ENCODE measurements at regions not wholly inside any gene's neighbourhood (a gene's known extent, or its start where the extent isn't known, plus 50 kb on each side); places are given as distances from the start of the nearest gene placed in this dataset.

DNA sequence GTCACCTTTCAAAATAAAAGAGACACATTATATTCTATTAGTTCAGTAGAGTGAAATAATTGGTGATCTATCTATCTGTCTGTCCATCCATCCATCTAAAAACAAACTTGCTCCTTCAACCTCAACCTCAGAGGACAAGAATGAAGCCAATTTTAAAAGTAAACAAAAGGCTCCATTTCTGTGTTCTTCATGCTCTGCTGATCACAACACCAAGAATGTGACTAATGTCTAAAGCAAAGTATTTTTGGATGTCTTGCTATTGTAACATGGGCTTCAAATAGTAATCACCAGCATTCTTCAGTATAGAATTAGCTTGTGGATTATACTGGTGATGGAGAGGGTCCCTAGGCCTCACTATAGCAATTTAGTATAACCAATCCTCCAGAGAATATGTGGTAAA, 1304.4 kb downstream of the MAT2B start:
- TF ChIP-seq TEAD1 (CRISPR knock-in tag; IDR thresholded peaks at IDR 0.05): no peak
- no peak for TF ChIP-seq FOXP1 (CRISPR knock-in tag; IDR thresholded peaks at IDR 0.05; ENCODE audit: borderline replicate concordance)
- TF ChIP-seq, protein P1, sequence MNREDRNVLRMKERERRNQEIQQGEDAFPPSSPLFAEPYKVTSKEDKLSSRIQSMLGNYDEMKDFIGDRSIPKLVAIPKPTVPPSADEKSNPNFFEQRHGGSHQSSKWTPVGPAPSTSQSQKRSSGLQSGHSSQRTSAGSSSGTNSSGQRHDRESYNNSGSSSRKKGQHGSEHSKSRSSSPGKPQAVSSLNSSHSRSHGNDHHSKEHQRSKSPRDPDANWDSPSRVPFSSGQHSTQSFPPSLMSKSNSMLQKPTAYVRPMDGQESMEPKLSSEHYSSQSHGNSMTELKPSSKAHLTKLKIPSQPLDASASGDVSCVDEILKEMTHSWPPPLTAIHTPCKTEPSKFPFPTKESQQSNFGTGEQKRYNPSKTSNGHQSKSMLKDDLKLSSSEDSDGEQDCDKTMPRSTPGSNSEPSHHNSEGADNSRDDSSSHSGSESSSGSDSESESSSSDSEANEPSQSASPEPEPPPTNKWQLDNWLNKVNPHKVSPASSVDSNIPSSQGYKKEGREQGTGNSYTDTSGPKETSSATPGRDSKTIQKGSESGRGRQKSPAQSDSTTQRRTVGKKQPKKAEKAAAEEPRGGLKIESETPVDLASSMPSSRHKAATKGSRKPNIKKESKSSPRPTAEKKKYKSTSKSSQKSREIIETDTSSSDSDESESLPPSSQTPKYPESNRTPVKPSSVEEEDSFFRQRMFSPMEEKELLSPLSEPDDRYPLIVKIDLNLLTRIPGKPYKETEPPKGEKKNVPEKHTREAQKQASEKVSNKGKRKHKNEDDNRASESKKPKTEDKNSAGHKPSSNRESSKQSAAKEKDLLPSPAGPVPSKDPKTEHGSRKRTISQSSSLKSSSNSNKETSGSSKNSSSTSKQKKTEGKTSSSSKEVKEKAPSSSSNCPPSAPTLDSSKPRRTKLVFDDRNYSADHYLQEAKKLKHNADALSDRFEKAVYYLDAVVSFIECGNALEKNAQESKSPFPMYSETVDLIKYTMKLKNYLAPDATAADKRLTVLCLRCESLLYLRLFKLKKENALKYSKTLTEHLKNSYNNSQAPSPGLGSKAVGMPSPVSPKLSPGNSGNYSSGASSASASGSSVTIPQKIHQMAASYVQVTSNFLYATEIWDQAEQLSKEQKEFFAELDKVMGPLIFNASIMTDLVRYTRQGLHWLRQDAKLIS (CRISPR knock-in tag; IDR thresholded peaks at IDR 0.05; ENCODE audit: borderline replicate concordance): no peak
- TF ChIP-seq, protein P2, sequence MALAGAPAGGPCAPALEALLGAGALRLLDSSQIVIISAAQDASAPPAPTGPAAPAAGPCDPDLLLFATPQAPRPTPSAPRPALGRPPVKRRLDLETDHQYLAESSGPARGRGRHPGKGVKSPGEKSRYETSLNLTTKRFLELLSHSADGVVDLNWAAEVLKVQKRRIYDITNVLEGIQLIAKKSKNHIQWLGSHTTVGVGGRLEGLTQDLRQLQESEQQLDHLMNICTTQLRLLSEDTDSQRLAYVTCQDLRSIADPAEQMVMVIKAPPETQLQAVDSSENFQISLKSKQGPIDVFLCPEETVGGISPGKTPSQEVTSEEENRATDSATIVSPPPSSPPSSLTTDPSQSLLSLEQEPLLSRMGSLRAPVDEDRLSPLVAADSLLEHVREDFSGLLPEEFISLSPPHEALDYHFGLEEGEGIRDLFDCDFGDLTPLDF (CRISPR knock-in tag; IDR thresholded peaks at IDR 0.05): no peak
- TF ChIP-seq HMGA2 (CRISPR knock-in tag; IDR thresholded peaks at IDR 0.05): no peak
- TF ChIP-seq, protein P3, sequence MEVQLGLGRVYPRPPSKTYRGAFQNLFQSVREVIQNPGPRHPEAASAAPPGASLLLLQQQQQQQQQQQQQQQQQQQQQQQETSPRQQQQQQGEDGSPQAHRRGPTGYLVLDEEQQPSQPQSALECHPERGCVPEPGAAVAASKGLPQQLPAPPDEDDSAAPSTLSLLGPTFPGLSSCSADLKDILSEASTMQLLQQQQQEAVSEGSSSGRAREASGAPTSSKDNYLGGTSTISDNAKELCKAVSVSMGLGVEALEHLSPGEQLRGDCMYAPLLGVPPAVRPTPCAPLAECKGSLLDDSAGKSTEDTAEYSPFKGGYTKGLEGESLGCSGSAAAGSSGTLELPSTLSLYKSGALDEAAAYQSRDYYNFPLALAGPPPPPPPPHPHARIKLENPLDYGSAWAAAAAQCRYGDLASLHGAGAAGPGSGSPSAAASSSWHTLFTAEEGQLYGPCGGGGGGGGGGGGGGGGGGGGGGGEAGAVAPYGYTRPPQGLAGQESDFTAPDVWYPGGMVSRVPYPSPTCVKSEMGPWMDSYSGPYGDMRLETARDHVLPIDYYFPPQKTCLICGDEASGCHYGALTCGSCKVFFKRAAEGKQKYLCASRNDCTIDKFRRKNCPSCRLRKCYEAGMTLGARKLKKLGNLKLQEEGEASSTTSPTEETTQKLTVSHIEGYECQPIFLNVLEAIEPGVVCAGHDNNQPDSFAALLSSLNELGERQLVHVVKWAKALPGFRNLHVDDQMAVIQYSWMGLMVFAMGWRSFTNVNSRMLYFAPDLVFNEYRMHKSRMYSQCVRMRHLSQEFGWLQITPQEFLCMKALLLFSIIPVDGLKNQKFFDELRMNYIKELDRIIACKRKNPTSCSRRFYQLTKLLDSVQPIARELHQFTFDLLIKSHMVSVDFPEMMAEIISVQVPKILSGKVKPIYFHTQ (CRISPR knock-in tag; IDR thresholded peaks at IDR 0.05): no peak
- no peak for TF ChIP-seq CREM (CRISPR knock-in tag; IDR thresholded peaks at IDR 0.05)
- TF ChIP-seq ZNF219 (CRISPR knock-in tag; IDR thresholded peaks at IDR 0.05; ENCODE audit: borderline replicate concordance): no peak
- no peak for TF ChIP-seq MXD4 (CRISPR knock-in tag; IDR thresholded peaks at IDR 0.05; ENCODE audit: borderline replicate concordance)
- TF ChIP-seq, protein P4, sequence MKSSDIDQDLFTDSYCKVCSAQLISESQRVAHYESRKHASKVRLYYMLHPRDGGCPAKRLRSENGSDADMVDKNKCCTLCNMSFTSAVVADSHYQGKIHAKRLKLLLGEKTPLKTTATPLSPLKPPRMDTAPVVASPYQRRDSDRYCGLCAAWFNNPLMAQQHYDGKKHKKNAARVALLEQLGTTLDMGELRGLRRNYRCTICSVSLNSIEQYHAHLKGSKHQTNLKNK (CRISPR knock-in tag; IDR thresholded peaks at IDR 0.05): no peak
- TF ChIP-seq CREB1 (CRISPR knock-in tag; IDR thresholded peaks at IDR 0.05): no peak
- TF ChIP-seq NFE2L1 (CRISPR knock-in tag; IDR thresholded peaks at IDR 0.05): no peak
- TF ChIP-seq RORB (CRISPR knock-in tag; IDR thresholded peaks at IDR 0.05): no peak

DNA sequence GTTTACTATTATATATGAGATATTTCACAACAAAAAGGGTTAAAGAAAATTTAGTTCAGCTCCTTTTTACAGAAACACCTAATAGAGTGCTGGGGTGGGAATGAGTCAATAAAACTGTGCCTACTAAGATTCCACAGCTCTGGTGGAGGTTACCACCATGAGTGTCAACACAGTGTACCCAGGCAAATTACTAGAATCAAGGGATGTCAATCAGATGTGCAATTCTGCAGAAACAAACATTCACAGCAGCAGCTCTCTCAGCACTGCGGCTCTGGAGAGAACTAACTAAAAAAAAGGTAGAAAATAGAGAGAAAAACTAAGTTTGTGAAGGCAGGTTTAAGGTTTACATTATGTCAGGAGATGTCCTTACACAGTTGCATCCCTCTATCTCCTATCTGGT, 1313.0 kb downstream of the MAT2B start:
- POLR2A ChIA-PET: no interaction called here
- Mint-ChIP-seq H3K27ac (no peak overlapping the region), H3K36me3 (no peaks in the 10 kb centered on the region), H3K4me1 (no peaks in the 10 kb centered on the region), H3K27me3 (ENCODE audit: low read depth) (no peaks in the 10 kb centered on the region), H3K4me3 (no peak overlapping the region), H3K9me3 (no peaks in the 10 kb centered on the region)
- TF ChIP-seq SP1 (CRISPR knock-in tag; conservative IDR thresholded peaks at IDR 0.05) (no peak), TCF7 (CRISPR knock-in tag; IDR thresholded peaks at IDR 0.05; ENCODE audit: low read depth) (no peak), ZNF219 (CRISPR knock-in tag; IDR thresholded peaks at IDR 0.05; ENCODE audit: borderline replicate concordance) (no peak)
- TF ChIP-seq, protein P5, sequence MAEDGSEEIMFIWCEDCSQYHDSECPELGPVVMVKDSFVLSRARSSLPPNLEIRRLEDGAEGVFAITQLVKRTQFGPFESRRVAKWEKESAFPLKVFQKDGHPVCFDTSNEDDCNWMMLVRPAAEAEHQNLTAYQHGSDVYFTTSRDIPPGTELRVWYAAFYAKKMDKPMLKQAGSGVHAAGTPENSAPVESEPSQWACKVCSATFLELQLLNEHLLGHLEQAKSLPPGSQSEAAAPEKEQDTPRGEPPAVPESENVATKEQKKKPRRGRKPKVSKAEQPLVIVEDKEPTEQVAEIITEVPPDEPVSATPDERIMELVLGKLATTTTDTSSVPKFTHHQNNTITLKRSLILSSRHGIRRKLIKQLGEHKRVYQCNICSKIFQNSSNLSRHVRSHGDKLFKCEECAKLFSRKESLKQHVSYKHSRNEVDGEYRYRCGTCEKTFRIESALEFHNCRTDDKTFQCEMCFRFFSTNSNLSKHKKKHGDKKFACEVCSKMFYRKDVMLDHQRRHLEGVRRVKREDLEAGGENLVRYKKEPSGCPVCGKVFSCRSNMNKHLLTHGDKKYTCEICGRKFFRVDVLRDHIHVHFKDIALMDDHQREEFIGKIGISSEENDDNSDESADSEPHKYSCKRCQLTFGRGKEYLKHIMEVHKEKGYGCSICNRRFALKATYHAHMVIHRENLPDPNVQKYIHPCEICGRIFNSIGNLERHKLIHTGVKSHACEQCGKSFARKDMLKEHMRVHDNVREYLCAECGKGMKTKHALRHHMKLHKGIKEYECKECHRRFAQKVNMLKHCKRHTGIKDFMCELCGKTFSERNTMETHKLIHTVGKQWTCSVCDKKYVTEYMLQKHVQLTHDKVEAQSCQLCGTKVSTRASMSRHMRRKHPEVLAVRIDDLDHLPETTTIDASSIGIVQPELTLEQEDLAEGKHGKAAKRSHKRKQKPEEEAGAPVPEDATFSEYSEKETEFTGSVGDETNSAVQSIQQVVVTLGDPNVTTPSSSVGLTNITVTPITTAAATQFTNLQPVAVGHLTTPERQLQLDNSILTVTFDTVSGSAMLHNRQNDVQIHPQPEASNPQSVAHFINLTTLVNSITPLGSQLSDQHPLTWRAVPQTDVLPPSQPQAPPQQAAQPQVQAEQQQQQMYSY (CRISPR knock-in tag; IDR thresholded peaks at IDR 0.05): no peak
- CTCF ChIA-PET: no interaction called here
- no peak for DNase-seq (ENCODE audit: low spot score)
- no peak for ATAC-seq

More for the DNA sequence above, 1304.4 kb downstream of the MAT2B start:
- Mint-ChIP-seq H3K27me3 (ENCODE audit: low read depth) (no peaks in the 10 kb centered on the region), H3K4me1 (no peaks in the 10 kb centered on the region), H3K4me3 (no peak overlapping the region), H3K27ac (no peak overlapping the region), H3K36me3 (no peaks in the 10 kb centered on the region; the same call in 1 of the 2 replicates), H3K9me3 (no peaks in the 10 kb centered on the region)
- no peak for DNase-seq (ENCODE audit: low spot score)
- ChIA-PET POLR2A (no interaction called here), CTCF (no interaction called here)
- ATAC-seq: no peak
